Nephron (organoid): ENCODE measurements at regions not wholly inside any gene's neighbourhood (a gene's known extent, or its start where the extent isn't known, plus 50 kb on each side); places are given as distances from the start of the nearest gene placed in this dataset.

ENCODE experiments used
- H3K27ac Mint-ChIP-seq, 3 experiments: 2 replicates each; pipeline ENCODE4 v1.8.0; 2020; ENCODE audit warnings: mixed read lengths in 3 of 3, mild to moderate bottlenecking in 2 of 3, moderate library complexity in 1 of 3
- H3K27me3 Mint-ChIP-seq: 2 replicates; pipeline ENCODE4 v1.8.0; 2021; ENCODE audit warnings: low read depth, mild to moderate bottlenecking, moderate library complexity, mixed read lengths
- H3K36me3 Mint-ChIP-seq: 2 replicates; pipeline ENCODE4 v1.8.0; 2020; ENCODE audit warnings: low read depth, mixed read lengths
- H3K4me1 Mint-ChIP-seq: 2 replicates; pipeline ENCODE4 v1.8.0; 2020; ENCODE audit warnings: mixed read lengths
- H3K4me3 Mint-ChIP-seq, 3 experiments: 2 replicates each; pipeline ENCODE4 v1.8.0; 2020; ENCODE audit warnings: mild to moderate bottlenecking in 3 of 3, mixed read lengths in 3 of 3, moderate library complexity in 2 of 3
- H3K9me3 Mint-ChIP-seq: 2 replicates; pipeline ENCODE4 v1.8.0; 2020; ENCODE audit warnings: mixed read lengths
- CTCF ChIP-seq, 3 experiments: fragments of 200-600 bp; sonication (generic); IDR thresholded peaks; one replicate each; pipeline ENCODE4 v1.5.0; 2021; ENCODE audit warnings: antibody characterized with exemption in 3 of 3; ENCODE audit not compliant: unreplicated experiment in 3 of 3

- Mint-ChIP-seq H3K36me3 (no peaks in the 10 kb centered on the region), H3K27me3 (peaks cover 25% of the 10 kb centered on the region), H3K4me3 (no peak overlapping the region), H3K4me1 (peaks cover 18% of the 10 kb centered on the region), H3K9me3 (peaks cover 33% of the 10 kb centered on the region), H3K27ac (no peak overlapping the region)
- no peak for TF ChIP-seq CTCF (IDR thresholded peaks at IDR 0.05; ENCODE audit: unreplicated experiment in 3 of 3)
These were observed 108.1 kb downstream of the GLRX3 start for GRCh38 chr10:130244031-130244927.

- no peak for TF ChIP-seq CTCF (IDR thresholded peaks at IDR 0.05; ENCODE audit: unreplicated experiment in 3 of 3)
- H3K36me3 Mint-ChIP-seq = no peaks in the 10 kb centered on the region
- H3K4me3 Mint-ChIP-seq = no peak overlapping the region
- H3K9me3 Mint-ChIP-seq = peaks cover 29% of the 10 kb centered on the region
- peaks cover 25% of the 10 kb centered on the region for H3K27me3 Mint-ChIP-seq
- no peak overlapping the region for H3K27ac Mint-ChIP-seq
- peaks cover 18% of the 10 kb centered on the region for H3K4me1 Mint-ChIP-seq
These were observed 108.8 kb downstream of the GLRX3 start for GRCh38 chr10:130244928-130245495.

- TF ChIP-seq CTCF (IDR thresholded peaks at IDR 0.05; ENCODE audit: unreplicated experiment in 3 of 3) = no peak
- Mint-ChIP-seq H3K27ac (no peak overlapping the region), H3K27me3 (peaks cover 25% of the 10 kb centered on the region), H3K36me3 (no peaks in the 10 kb centered on the region), H3K4me3 (no peak overlapping the region), H3K4me1 (peaks cover 18% of the 10 kb centered on the region), H3K9me3 (peaks cover 25% of the 10 kb centered on the region)
These were observed 109.9 kb downstream of the GLRX3 start for GRCh38 chr10:130246113-130246512.

GRCh38 chr10:130250127-130250526, 113.9 kb downstream of the GLRX3 start:
- Mint-ChIP-seq H3K27me3 (peaks cover 5% of the 10 kb centered on the region), H3K27ac (no peak overlapping the region), H3K4me1 (no peaks in the 10 kb centered on the region), H3K4me3 (no peak overlapping the region), H3K9me3 (peaks cover 12% of the 10 kb centered on the region), H3K36me3 (peaks cover 4% of the 10 kb centered on the region)
- TF ChIP-seq CTCF (IDR thresholded peaks at IDR 0.05; ENCODE audit: unreplicated experiment in 3 of 3) = no peak

- H3K4me1 Mint-ChIP-seq = no peaks in the 10 kb centered on the region
These were observed 115.6 kb downstream of the GLRX3 start for GRCh38 chr10:130251766-130252165.

More at GRCh38 chr10:130251766-130252165, 115.6 kb downstream of the GLRX3 start:
- Mint-ChIP-seq H3K4me3 (no peak overlapping the region), H3K36me3 (peaks cover 4% of the 10 kb centered on the region), H3K27ac (no peak overlapping the region), H3K27me3 (no peaks in the 10 kb centered on the region), H3K9me3 (peaks cover 7% of the 10 kb centered on the region)
- no peak for TF ChIP-seq CTCF (IDR thresholded peaks at IDR 0.05; ENCODE audit: unreplicated experiment in 3 of 3)
